H9 (cell line): ENCODE measurements at regions not wholly inside any gene's neighbourhood (a gene's known extent, or its start where the extent isn't known, plus 50 kb on each side); places are given as distances from the start of the nearest gene placed in this dataset.

Source experiments
- DNase-seq: peaks from one replicate; pipeline ENCODE4 v3.0.0-alpha.2; 2017
- H2AFZ ChIP-seq: one replicate; pipeline ENCODE4 v1.6.1; 2013; ENCODE audit warnings: mild to moderate bottlenecking, low read length, control low read depth, moderate library complexity
- H2AK5ac ChIP-seq: 2 replicates; pipeline ENCODE4 v1.6.1; 2013; ENCODE audit warnings: low read length, control low read depth, mixed read lengths; ENCODE audit not compliant: insufficient read length
- H2BK120ac ChIP-seq: one replicate; pipeline ENCODE4 v1.6.1; 2013; ENCODE audit warnings: low read depth, mild to moderate bottlenecking, low read length, control low read depth, inconsistent platforms; ENCODE audit not compliant: poor library complexity, severe bottlenecking
- H2BK12ac ChIP-seq: 2 replicates; pipeline ENCODE4 v1.6.1; 2013; ENCODE audit warnings: low read length, control low read depth, mixed read lengths, low read depth; ENCODE audit not compliant: insufficient read length
- H2BK15ac ChIP-seq: 2 replicates; pipeline ENCODE4 v1.6.1; 2013; ENCODE audit warnings: low read depth, low read length, control low read depth
- H2BK20ac ChIP-seq: one replicate; pipeline ENCODE4 v1.6.1; 2013; ENCODE audit warnings: low read depth, mild to moderate bottlenecking, low read length, control low read depth, inconsistent platforms; ENCODE audit not compliant: poor library complexity, severe bottlenecking
- H2BK5ac ChIP-seq: 2 replicates; pipeline ENCODE4 v1.6.1; 2013; ENCODE audit warnings: low read length, control low read depth, mixed read lengths; ENCODE audit not compliant: insufficient read length
- H3K14ac ChIP-seq: 2 replicates; pipeline ENCODE4 v1.6.1; 2013; ENCODE audit warnings: low read length, control low read depth; ENCODE audit not compliant: insufficient read depth
- H3K18ac ChIP-seq: 2 replicates; pipeline ENCODE4 v1.6.1; 2013; ENCODE audit warnings: low read depth, mild to moderate bottlenecking, mixed read lengths, low read length, control low read depth; ENCODE audit not compliant: insufficient read length
- H3K23ac ChIP-seq: 2 replicates; pipeline ENCODE4 v1.6.1; 2013; ENCODE audit warnings: low read length, control low read depth, mixed read lengths, low read depth; ENCODE audit not compliant: insufficient read length
- H3K23me2 ChIP-seq: 2 replicates; pipeline ENCODE4 v1.6.1; 2013; ENCODE audit warnings: low read depth, mild to moderate bottlenecking, mixed read lengths, low read length, control low read depth; ENCODE audit not compliant: insufficient read length, poor library complexity, severe bottlenecking
- H3K27ac ChIP-seq: 2 replicates; pipeline ENCODE4 v1.5.1; 2013; ENCODE audit warnings: low read length, control low read depth, mixed read lengths, low read depth; ENCODE audit not compliant: insufficient read length
- H3K27me3 ChIP-seq: 2 replicates; pipeline ENCODE4 v1.6.1; 2013; ENCODE audit warnings: low read length, control low read depth, inconsistent platforms; ENCODE audit not compliant: insufficient read depth
- H3K4ac ChIP-seq: 2 replicates; pipeline ENCODE4 v1.6.1; 2013; ENCODE audit warnings: low read depth, mild to moderate bottlenecking, control low read depth, inconsistent platforms, low read length, moderate library complexity
- H3K4me1 ChIP-seq: 2 replicates; pipeline ENCODE4 v1.6.1; 2013; ENCODE audit warnings: low read length, control low read depth, inconsistent platforms; ENCODE audit not compliant: insufficient read depth
- H3K4me2 ChIP-seq: 2 replicates; pipeline ENCODE4 v1.6.1; 2013; ENCODE audit warnings: low read length, control low read depth, mixed read lengths; ENCODE audit not compliant: insufficient read length, insufficient read depth
- H3K56ac ChIP-seq: 2 replicates; pipeline ENCODE4 v1.6.1; 2013; ENCODE audit warnings: low read depth, mild to moderate bottlenecking, mixed read lengths, low read length, control low read depth; ENCODE audit not compliant: insufficient read length
- H3K79me1 ChIP-seq: 2 replicates; pipeline ENCODE4 v1.6.1; 2013; ENCODE audit warnings: low read depth, mild to moderate bottlenecking, moderate library complexity, low read length, control low read depth, inconsistent platforms; ENCODE audit not compliant: insufficient read depth, poor library complexity, severe bottlenecking
- H3K79me2 ChIP-seq: 2 replicates; pipeline ENCODE4 v1.6.1; 2013; ENCODE audit warnings: low read length, control low read depth, inconsistent platforms; ENCODE audit not compliant: insufficient read depth
- H3K9ac ChIP-seq: 2 replicates; pipeline ENCODE4 v1.6.1; 2013; ENCODE audit warnings: low read length, control low read depth, mixed read lengths; ENCODE audit not compliant: insufficient read length; ENCODE audit errors: extremely low read depth
- H3K9me3 ChIP-seq: one replicate; pipeline ENCODE4 v1.6.1; 2013; ENCODE audit warnings: low read depth, low read length, inconsistent platforms; ENCODE audit not compliant: control insufficient read depth
- H3T11ph ChIP-seq: one replicate; pipeline ENCODE4 v1.6.1; 2013; ENCODE audit warnings: mild to moderate bottlenecking, low read length, control low read depth, inconsistent platforms
- H4K20me1 ChIP-seq: one replicate; pipeline ENCODE4 v1.6.1; 2013; ENCODE audit not compliant: control insufficient read depth, insufficient read length, insufficient read depth
- H4K5ac ChIP-seq: 2 replicates; pipeline ENCODE4 v1.6.1; 2013; ENCODE audit warnings: low read depth, mild to moderate bottlenecking, mixed read lengths, low read length, control low read depth; ENCODE audit not compliant: insufficient read length
- H4K8ac ChIP-seq: replicated peaks from 2 replicates; pipeline ENCODE4 v1.6.1; 2013; ENCODE audit warnings: low read length, control low read depth, mixed read lengths, low read depth; ENCODE audit not compliant: insufficient read length
- H4K91ac ChIP-seq: 2 replicates; pipeline ENCODE4 v1.6.1; 2013; ENCODE audit warnings: low read depth, mild to moderate bottlenecking, moderate library complexity, mixed read lengths, low read length, control low read depth; ENCODE audit not compliant: insufficient read length
- H3K27ac Mint-ChIP-seq, 3 experiments: 2 replicates in 2 of 3; 3 replicates in 1 of 3; pipeline ENCODE4 v1.8.0; 2020 to 2021; ENCODE audit warnings: mixed read lengths in 3 of 3, mild to moderate bottlenecking in 1 of 3, moderate library complexity in 1 of 3
- H3K27me3 Mint-ChIP-seq: 2 replicates; pipeline ENCODE4 v1.8.0; 2021; ENCODE audit warnings: low read depth, mild to moderate bottlenecking, moderate library complexity, mixed read lengths
- H3K36me3 Mint-ChIP-seq, 3 experiments: 2 replicates in 2 of 3; 3 replicates in 1 of 3; pipeline ENCODE4 v1.8.0; 2020 to 2021; ENCODE audit warnings: low read depth in 3 of 3, mixed read lengths in 3 of 3; ENCODE audit not compliant: insufficient read depth in 1 of 3
- H3K4me1 Mint-ChIP-seq, 2 experiments: 2 replicates each; pipeline ENCODE4 v1.8.0; 2020; ENCODE audit warnings: mixed read lengths in 2 of 2
- H3K4me3 Mint-ChIP-seq, 2 experiments: 2 replicates in 1 of 2; 3 replicates in 1 of 2; pipeline ENCODE4 v1.8.0; 2020 to 2021; ENCODE audit warnings: mild to moderate bottlenecking in 2 of 2, mixed read lengths in 2 of 2, moderate library complexity in 1 of 2
- H3K9me3 Mint-ChIP-seq, 2 experiments: 2 replicates in 1 of 2; 3 replicates in 1 of 2; pipeline ENCODE4 v1.8.0; 2020; ENCODE audit warnings: mild to moderate bottlenecking in 2 of 2, mixed read lengths in 2 of 2, moderate library complexity in 1 of 2
- CTCF ChIP-seq: fragments of 200-600 bp; sonication (generic); conservative IDR thresholded peaks from 3 replicates; pipeline ENCODE4 v1.8.0; 2021; ENCODE audit warnings: antibody characterized with exemption, mild to moderate bottlenecking
- WGBS: extraction: QIAGEN DNeasy Blood & Tissue Kit; methylation state at CpG from one replicate; pipeline ENCODE4 v1.1.7; 2013; ENCODE audit warnings: missing lambda C conversion rate, low lambda C conversion rate, mixed read lengths; ENCODE audit not compliant: insufficient read length; ENCODE audit errors: extremely low coverage; 5-methylcytosine and 5-hydroxymethylcytosine counted together

- no peak overlapping the region for H2AFZ ChIP-seq
- H3K9ac ChIP-seq, result no peak overlapping the region
- no peak overlapping the region for H2BK20ac ChIP-seq
- no peaks in the 10 kb centered on the region for H3K79me1 ChIP-seq
- H4K91ac ChIP-seq, result no peak overlapping the region
- H3K4me1 ChIP-seq, result no peaks in the 10 kb centered on the region
- Mint-ChIP-seq H3K27me3 (peaks cover 9% of the 10 kb centered on the region), H3K4me3 (no peak overlapping the region), H3K27ac (no peak overlapping the region), H3K9me3 (no peaks in the 10 kb centered on the region), H3K4me1 (peaks cover 2 to 11% of the 10 kb centered on the region in 2 experiments; a peak in 3 of 4 replicates), H3K36me3 (no peaks in the 10 kb centered on the region)
- no CpG with 5 or more reads among the region's 16 CpGs for WGBS
- no peak overlapping the region for H2BK15ac ChIP-seq
- H3K23ac ChIP-seq, result no peak overlapping the region
- DNase-seq, result no peak
- H4K20me1 ChIP-seq, result no peaks in the 10 kb centered on the region
- no peak overlapping the region for H3T11ph ChIP-seq
- no peak overlapping the region for H2BK120ac ChIP-seq
- H3K9me3 ChIP-seq, result no peaks in the 10 kb centered on the region
- H4K5ac ChIP-seq, result no peak overlapping the region
- no peak overlapping the region for H3K4me2 ChIP-seq
- no peak overlapping the region for H4K8ac ChIP-seq
- H3K4ac ChIP-seq, result no peak overlapping the region
- no peak overlapping the region for H3K18ac ChIP-seq
- no peak overlapping the region for H2AK5ac ChIP-seq
- no peak overlapping the region for H2BK12ac ChIP-seq
- H3K14ac ChIP-seq, result no peak overlapping the region
- TF ChIP-seq CTCF, result no peak
- H3K23me2 ChIP-seq, result no peaks in the 10 kb centered on the region
- no peak overlapping the region for H2BK5ac ChIP-seq
- H3K56ac ChIP-seq, result no peak overlapping the region
- H3K27ac ChIP-seq, result no peak overlapping the region
- H3K79me2 ChIP-seq, result no peaks in the 10 kb centered on the region
- no peaks in the 10 kb centered on the region for H3K27me3 ChIP-seq
Measured at GRCh38 chr2:129765678-129766351, 213.7 kb upstream of the RAB6C start.
